ENCODE measurements at regions not wholly inside any gene's neighbourhood (a gene's known extent, or its start where the extent isn't known, plus 50 kb on each side); places are given as distances from the start of the nearest gene placed in this dataset.

GRCh38 chr13:97520061-97520460 is 86.1 kb downstream of the RAP2A start:
- no peaks in the 10 kb centered on the region for H3K4me1 ChIP-seq (ENCODE audit: insufficient read depth, low read length)
- H2AFZ ChIP-seq (ENCODE audit: low read depth, low read length): no peak overlapping the region
- H3K4me3 ChIP-seq (ENCODE audit: low read length): no peak overlapping the region
- H3K36me3 ChIP-seq (ENCODE audit: insufficient read depth, low read length): no peaks in the 10 kb centered on the region
- no peaks in the 10 kb centered on the region for H3K9me3 ChIP-seq (ENCODE audit: low read length)
- H3K27me3 ChIP-seq (ENCODE audit: insufficient read depth, low read length): no peaks in the 10 kb centered on the region

GRCh38 chr13:97520866-97521265 is 86.9 kb downstream of the RAP2A start:
- no peaks in the 10 kb centered on the region for H3K9me3 ChIP-seq (ENCODE audit: low read length)
- H3K4me3 ChIP-seq (ENCODE audit: low read length): no peak overlapping the region
- H3K27me3 ChIP-seq (ENCODE audit: insufficient read depth, low read length): no peaks in the 10 kb centered on the region
- H3K36me3 ChIP-seq (ENCODE audit: insufficient read depth, low read length): no peaks in the 10 kb centered on the region
- no peaks in the 10 kb centered on the region for H3K4me1 ChIP-seq (ENCODE audit: insufficient read depth, low read length)
- H2AFZ ChIP-seq (ENCODE audit: low read depth, low read length): no peak overlapping the region

- no peak overlapping the region for H2AFZ ChIP-seq (ENCODE audit: low read depth, low read length)
- H3K36me3 ChIP-seq (ENCODE audit: insufficient read depth, low read length): no peaks in the 10 kb centered on the region
- H3K4me3 ChIP-seq (ENCODE audit: low read length): no peak overlapping the region
- no peaks in the 10 kb centered on the region for H3K4me1 ChIP-seq (ENCODE audit: insufficient read depth, low read length)
- no peaks in the 10 kb centered on the region for H3K27me3 ChIP-seq (ENCODE audit: insufficient read depth, low read length)
- H3K9me3 ChIP-seq (ENCODE audit: low read length): no peaks in the 10 kb centered on the region
These were observed 87.8 kb downstream of the RAP2A start for GRCh38 chr13:97521726-97522125.

DNA sequence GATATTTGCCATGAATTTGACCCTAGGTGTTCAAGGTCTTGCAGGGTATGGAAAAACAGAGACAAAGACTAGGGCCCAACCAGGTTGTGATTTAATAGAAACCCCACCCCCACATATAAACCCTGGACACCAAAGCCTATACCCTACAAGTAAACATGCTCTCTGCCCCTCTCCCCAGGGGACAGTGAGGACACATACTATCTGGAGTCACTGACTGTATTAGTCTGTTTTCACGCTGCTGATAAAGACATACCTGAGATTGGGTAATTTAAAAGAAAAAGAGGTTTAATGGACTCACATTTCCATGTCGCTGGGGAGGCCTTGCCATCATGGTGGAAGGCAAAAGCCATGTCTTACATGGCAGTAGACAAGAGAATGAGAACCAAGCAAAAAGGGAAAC is 88.3 kb downstream of the RAP2A start:
- no peaks in the 10 kb centered on the region for H3K27me3 ChIP-seq (ENCODE audit: insufficient read depth, low read length)
- H3K9me3 ChIP-seq (ENCODE audit: low read length): no peaks in the 10 kb centered on the region
- H3K4me1 ChIP-seq (ENCODE audit: insufficient read depth, low read length): no peaks in the 10 kb centered on the region
- H3K4me3 ChIP-seq (ENCODE audit: low read length): no peak overlapping the region
- no peaks in the 10 kb centered on the region for H3K36me3 ChIP-seq (ENCODE audit: insufficient read depth, low read length)
- H2AFZ ChIP-seq (ENCODE audit: low read depth, low read length): no peak overlapping the region

- H3K9me3 ChIP-seq (ENCODE audit: low read length): no peaks in the 10 kb centered on the region
- no peak overlapping the region for H3K4me3 ChIP-seq (ENCODE audit: low read length)
- no peaks in the 10 kb centered on the region for H3K4me1 ChIP-seq (ENCODE audit: insufficient read depth, low read length)
- no peaks in the 10 kb centered on the region for H3K27me3 ChIP-seq (ENCODE audit: insufficient read depth, low read length)
- H3K36me3 ChIP-seq (ENCODE audit: insufficient read depth, low read length): no peaks in the 10 kb centered on the region
- no peak overlapping the region for H2AFZ ChIP-seq (ENCODE audit: low read depth, low read length)
These were observed 92.6 kb downstream of the RAP2A start for GRCh38 chr13:97526556-97526955.

- H3K4me1 ChIP-seq (ENCODE audit: insufficient read depth, low read length): no peaks in the 10 kb centered on the region
- no peaks in the 10 kb centered on the region for H3K27me3 ChIP-seq (ENCODE audit: insufficient read depth, low read length)
- no peak overlapping the region for H2AFZ ChIP-seq (ENCODE audit: low read depth, low read length)
- H3K4me3 ChIP-seq (ENCODE audit: low read length): no peak overlapping the region
- no peaks in the 10 kb centered on the region for H3K9me3 ChIP-seq (ENCODE audit: low read length)
- H3K36me3 ChIP-seq (ENCODE audit: insufficient read depth, low read length): no peaks in the 10 kb centered on the region
These were observed 94.5 kb downstream of the RAP2A start for GRCh38 chr13:97528518-97528917.

GRCh38 chr13:97534540-97534939 is 100.6 kb downstream of the RAP2A start:
- Histone ChIP-seq H3K36me3 (ENCODE audit: insufficient read depth, low read length) (no peaks in the 10 kb centered on the region), H2AFZ (ENCODE audit: low read depth, low read length) (no peak overlapping the region), H3K4me1 (ENCODE audit: insufficient read depth, low read length) (no peaks in the 10 kb centered on the region), H3K4me3 (ENCODE audit: low read length) (no peak overlapping the region), H3K27me3 (ENCODE audit: insufficient read depth, low read length) (peaks cover 4% of the 10 kb centered on the region), H3K9me3 (ENCODE audit: low read length) (no peaks in the 10 kb centered on the region)

DNA sequence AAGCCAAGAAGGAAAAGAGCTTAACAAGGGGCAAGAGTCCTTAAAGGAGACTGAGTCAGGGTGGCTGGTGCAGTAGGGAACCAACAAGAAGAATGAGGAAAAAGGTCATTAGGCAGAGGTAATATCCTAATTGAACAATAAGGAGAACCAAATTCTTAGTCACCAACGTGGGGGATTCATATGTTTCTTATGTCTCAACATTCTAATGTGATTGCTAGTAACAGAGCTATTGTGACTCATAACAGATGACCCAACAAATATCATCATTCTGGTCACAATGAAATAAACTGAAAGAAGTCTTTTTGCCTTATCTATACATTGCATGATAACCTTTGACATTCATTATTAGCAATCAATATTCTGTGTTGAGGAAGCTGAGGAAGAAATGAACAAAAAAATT is 101.6 kb downstream of the RAP2A start:
- Histone ChIP-seq H3K9me3 (ENCODE audit: low read length) (no peaks in the 10 kb centered on the region), H3K36me3 (ENCODE audit: insufficient read depth, low read length) (no peaks in the 10 kb centered on the region), H3K4me1 (ENCODE audit: insufficient read depth, low read length) (no peaks in the 10 kb centered on the region), H2AFZ (ENCODE audit: low read depth, low read length) (no peak overlapping the region), H3K4me3 (ENCODE audit: low read length) (no peak overlapping the region), H3K27me3 (ENCODE audit: insufficient read depth, low read length) (peaks cover 4% of the 10 kb centered on the region)

DNA sequence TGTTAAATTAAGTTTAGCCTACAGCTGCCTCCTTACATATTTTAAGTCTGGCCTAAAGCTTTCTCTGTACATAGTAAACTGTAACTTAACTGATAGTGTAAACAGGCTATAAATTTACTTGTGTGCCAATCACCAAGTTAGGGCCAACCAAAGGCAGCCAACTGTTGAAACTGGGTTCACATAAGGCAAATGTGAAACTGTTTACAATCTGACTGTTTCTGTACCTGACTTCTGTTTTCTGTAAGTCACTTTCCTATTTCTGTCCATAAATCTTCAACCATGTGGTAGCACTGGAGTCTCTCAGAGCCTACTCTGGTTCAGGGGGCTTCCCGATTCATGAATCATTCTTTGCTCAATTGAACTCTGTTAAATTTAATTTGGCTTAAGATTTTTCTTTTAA is 103.1 kb downstream of the RAP2A start:
- Histone ChIP-seq H3K27me3 (ENCODE audit: insufficient read depth, low read length) (peaks cover 4% of the 10 kb centered on the region), H2AFZ (ENCODE audit: low read depth, low read length) (no peak overlapping the region), H3K4me3 (ENCODE audit: low read length) (no peak overlapping the region), H3K4me1 (ENCODE audit: insufficient read depth, low read length) (no peaks in the 10 kb centered on the region), H3K9me3 (ENCODE audit: low read length) (no peaks in the 10 kb centered on the region), H3K36me3 (ENCODE audit: insufficient read depth, low read length) (no peaks in the 10 kb centered on the region)

DNA sequence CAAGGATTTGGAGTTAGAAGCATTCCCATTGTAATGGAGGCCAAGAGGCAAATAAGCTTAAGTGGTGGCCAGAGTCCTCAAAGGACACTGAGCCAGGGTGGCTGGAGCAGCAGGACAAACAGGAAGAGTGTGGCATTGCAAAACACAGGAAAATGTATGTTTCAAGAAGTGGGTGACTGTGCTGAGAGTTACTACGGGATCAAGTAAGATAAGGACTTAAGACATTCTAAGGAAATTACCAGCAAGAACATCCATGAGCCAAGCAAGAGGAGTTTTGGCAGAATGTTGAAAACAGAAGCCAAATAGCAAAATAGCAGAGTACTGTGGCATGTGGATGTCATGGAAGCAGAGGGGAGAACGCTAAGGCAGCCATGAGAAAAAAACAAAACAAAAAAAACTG is 104.2 kb downstream of the RAP2A start:
- Histone ChIP-seq H3K36me3 (ENCODE audit: insufficient read depth, low read length) (no peaks in the 10 kb centered on the region), H3K4me3 (ENCODE audit: low read length) (no peak overlapping the region), H3K27me3 (ENCODE audit: insufficient read depth, low read length) (peaks cover 4% of the 10 kb centered on the region), H2AFZ (ENCODE audit: low read depth, low read length) (no peak overlapping the region), H3K4me1 (ENCODE audit: insufficient read depth, low read length) (peaks cover 2% of the 10 kb centered on the region), H3K9me3 (ENCODE audit: low read length) (no peaks in the 10 kb centered on the region)

DNA sequence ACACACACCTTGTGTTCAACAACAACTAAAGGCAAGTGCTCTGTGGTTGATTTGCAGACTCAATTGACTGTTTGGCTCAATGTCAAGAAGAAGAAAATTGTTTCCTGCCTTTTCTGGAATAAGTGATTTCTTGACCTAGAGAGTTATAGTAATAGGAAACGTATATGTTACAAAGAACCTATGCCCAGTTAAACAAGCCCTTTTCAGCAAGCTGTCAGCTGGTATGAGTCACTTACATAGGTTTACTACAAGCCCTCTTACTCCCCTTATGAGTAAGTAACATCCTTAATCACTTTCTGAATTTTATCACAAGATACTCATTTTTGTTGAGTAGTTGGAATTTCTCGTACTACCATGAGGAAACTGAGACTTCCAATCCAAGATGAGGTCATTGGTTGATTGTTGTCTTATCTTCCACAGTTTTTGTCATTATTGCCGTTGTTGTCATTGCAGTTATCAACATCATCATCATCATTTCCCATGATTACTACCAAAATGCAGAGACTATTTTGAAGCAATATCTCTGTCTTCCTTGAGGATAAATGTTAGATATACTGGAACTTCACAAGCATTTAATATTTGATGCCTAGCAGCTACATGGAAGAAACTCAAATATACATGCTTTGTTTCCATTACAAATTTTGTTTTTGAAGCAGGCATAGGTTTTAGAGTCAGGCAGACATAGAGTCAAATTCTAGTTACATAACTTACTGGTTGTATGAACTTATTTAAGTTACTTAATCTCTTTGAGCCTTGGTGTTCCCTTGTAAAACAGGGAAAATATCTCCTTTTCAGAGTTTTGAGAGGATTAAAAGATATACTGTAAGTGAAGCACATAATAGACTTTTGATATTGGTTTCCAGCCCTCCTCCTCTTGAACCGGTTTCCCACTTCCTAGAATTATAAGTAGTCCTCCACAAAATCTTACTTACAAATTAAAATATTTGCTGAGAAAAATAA is 106.0 kb downstream of the RAP2A start:
- no peaks in the 10 kb centered on the region for H3K36me3 ChIP-seq (ENCODE audit: insufficient read depth, low read length)
- H3K9me3 ChIP-seq (ENCODE audit: low read length): no peaks in the 10 kb centered on the region
- peaks cover 4% of the 10 kb centered on the region for H3K27me3 ChIP-seq (ENCODE audit: insufficient read depth, low read length)
- H3K4me3 ChIP-seq (ENCODE audit: low read length): no peak overlapping the region
- H2AFZ ChIP-seq (ENCODE audit: low read depth, low read length): no peak overlapping the region
- peaks cover 5% of the 10 kb centered on the region for H3K4me1 ChIP-seq (ENCODE audit: insufficient read depth, low read length)

GRCh38 chr13:97540696-97541095 is 106.7 kb downstream of the RAP2A start:
- Histone ChIP-seq H2AFZ (ENCODE audit: low read depth, low read length) (no peak overlapping the region), H3K27me3 (ENCODE audit: insufficient read depth, low read length) (peaks cover 4% of the 10 kb centered on the region), H3K4me1 (ENCODE audit: insufficient read depth, low read length) (peaks cover 5% of the 10 kb centered on the region), H3K4me3 (ENCODE audit: low read length) (no peak overlapping the region), H3K9me3 (ENCODE audit: low read length) (no peaks in the 10 kb centered on the region), H3K36me3 (ENCODE audit: insufficient read depth, low read length) (no peaks in the 10 kb centered on the region)

DNA sequence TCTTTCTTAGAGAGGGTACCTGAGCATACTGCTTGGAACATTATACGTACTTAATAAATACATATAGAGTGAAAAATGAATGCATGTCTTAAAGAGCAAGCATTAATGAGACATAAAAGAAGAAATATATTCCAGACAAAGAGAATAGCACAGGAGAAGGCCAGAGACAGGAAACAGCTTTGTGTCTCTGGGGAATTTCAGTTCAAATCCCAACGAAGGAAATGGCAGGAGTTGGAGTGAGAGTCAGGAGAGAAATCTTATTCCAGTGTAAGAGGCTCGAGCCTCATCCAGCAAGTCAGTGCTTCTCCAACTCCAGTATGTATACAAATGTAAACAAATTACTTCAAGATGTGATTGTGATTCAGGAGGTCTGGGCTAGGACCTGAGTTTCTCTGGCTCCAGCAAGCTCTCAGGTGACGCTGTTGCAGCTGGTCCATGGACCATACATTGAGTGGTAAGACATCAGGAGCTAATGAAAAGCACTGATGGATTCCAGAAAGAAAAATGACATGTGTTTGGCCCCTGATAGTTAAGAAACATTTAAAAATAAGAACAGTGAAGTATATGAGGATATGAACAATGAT is 108.2 kb downstream of the RAP2A start:
- Histone ChIP-seq H2AFZ (ENCODE audit: low read depth, low read length) (no peak overlapping the region), H3K4me3 (ENCODE audit: low read length) (no peak overlapping the region), H3K27me3 (ENCODE audit: insufficient read depth, low read length) (peaks cover 4% of the 10 kb centered on the region), H3K9me3 (ENCODE audit: low read length) (no peaks in the 10 kb centered on the region), H3K4me1 (ENCODE audit: insufficient read depth, low read length) (peaks cover 5% of the 10 kb centered on the region), H3K36me3 (ENCODE audit: insufficient read depth, low read length) (no peaks in the 10 kb centered on the region)

All from neuron (in vitro differentiated cells).